SU-DHL-6 (cell line): ENCODE measurements at regions not wholly inside any gene's neighbourhood (a gene's known extent, or its start where the extent isn't known, plus 50 kb on each side); places are given as distances from the start of the nearest gene placed in this dataset.

Source experiments
- EZH2phosphoT487 ChIP-seq: fragments of 200-600 bp; sonication (generic), shearing (Covaris generic); conservative IDR thresholded peaks from 2 replicates; pipeline ENCODE4 v1.6.1; 2018; ENCODE audit warnings: mild to moderate bottlenecking, antibody characterized with exemption, low read length, moderate library complexity, mixed read lengths
- TF ChIP-seq, protein P1 (sequence below): fragments of 200-600 bp; sonication (generic); IDR thresholded peaks from one replicate; pipeline ENCODE4 v1.5.1; 2017; ENCODE audit warnings: antibody characterized with exemption, mild to moderate bottlenecking, low read length, moderate library complexity; ENCODE audit not compliant: insufficient read depth, poor library complexity, severe bottlenecking

- TF ChIP-seq, protein P1, sequence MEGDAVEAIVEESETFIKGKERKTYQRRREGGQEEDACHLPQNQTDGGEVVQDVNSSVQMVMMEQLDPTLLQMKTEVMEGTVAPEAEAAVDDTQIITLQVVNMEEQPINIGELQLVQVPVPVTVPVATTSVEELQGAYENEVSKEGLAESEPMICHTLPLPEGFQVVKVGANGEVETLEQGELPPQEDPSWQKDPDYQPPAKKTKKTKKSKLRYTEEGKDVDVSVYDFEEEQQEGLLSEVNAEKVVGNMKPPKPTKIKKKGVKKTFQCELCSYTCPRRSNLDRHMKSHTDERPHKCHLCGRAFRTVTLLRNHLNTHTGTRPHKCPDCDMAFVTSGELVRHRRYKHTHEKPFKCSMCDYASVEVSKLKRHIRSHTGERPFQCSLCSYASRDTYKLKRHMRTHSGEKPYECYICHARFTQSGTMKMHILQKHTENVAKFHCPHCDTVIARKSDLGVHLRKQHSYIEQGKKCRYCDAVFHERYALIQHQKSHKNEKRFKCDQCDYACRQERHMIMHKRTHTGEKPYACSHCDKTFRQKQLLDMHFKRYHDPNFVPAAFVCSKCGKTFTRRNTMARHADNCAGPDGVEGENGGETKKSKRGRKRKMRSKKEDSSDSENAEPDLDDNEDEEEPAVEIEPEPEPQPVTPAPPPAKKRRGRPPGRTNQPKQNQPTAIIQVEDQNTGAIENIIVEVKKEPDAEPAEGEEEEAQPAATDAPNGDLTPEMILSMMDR: no peak
- TF ChIP-seq EZH2phosphoT487: no peak
These were observed 120.2 kb upstream of the MAP3K4 start for GRCh38 chr6:160871320-160871719.
